Femur (tissue), 1 donor: ENCODE measurements at regions not wholly inside any gene's neighbourhood (a gene's known extent, or its start where the extent isn't known, plus 50 kb on each side); places are given as distances from the start of the nearest gene placed in this dataset.

Experiments used
- DNase-seq: peaks from one replicate; pipeline ENCODE4 v3.0.0-alpha.2; 2017

- DNase-seq = no peak
These were observed 1119.7 kb downstream of the VRK1 start for GRCh38 chr14:97916669-97917568.

GRCh38 chr14:97920201-97920600, 1123.0 kb downstream of the VRK1 start:
- DNase-seq = no peak

- no peak for DNase-seq
These were observed 1124.1 kb downstream of the VRK1 start for GRCh38 chr14:97921296-97921695.

GRCh38 chr14:97924922-97925613, 1127.9 kb downstream of the VRK1 start:
- DNase-seq = no peak

- peak; percentile 26 for DNase-seq
These were observed 1133.0 kb downstream of the VRK1 start for GRCh38 chr14:97930166-97930565.

- DNase-seq = no peak
These were observed 1134.1 kb downstream of the VRK1 start for GRCh38 chr14:97931273-97931672.

- DNase-seq = no peak
These were observed 1145.7 kb downstream of the VRK1 start for GRCh38 chr14:97942921-97943320.

- no peak for DNase-seq
These were observed 1146.4 kb downstream of the VRK1 start for GRCh38 chr14:97943619-97944018.

GRCh38 chr14:97944380-97944779, 1147.2 kb downstream of the VRK1 start:
- no peak for DNase-seq

- DNase-seq = no peak
These were observed 1148.4 kb downstream of the VRK1 start for GRCh38 chr14:97945631-97946030.

- DNase-seq = no peak
These were observed 1149.1 kb downstream of the VRK1 start for GRCh38 chr14:97946240-97946639.

GRCh38 chr14:97946641-97947040, 1149.5 kb downstream of the VRK1 start:
- DNase-seq = no peak

- peak; percentile 38 for DNase-seq
These were observed 1151.7 kb downstream of the VRK1 start for GRCh38 chr14:97948841-97949240.

GRCh38 chr14:97956581-97957340, 1159.6 kb downstream of the VRK1 start:
- no peak for DNase-seq

GRCh38 chr14:97959251-97959650, 1162.1 kb downstream of the VRK1 start:
- DNase-seq = no peak

- DNase-seq = no peak
These were observed 1163.3 kb downstream of the VRK1 start for GRCh38 chr14:97960436-97960835.

- no peak for DNase-seq
These were observed 1173.0 kb downstream of the VRK1 start for GRCh38 chr14:97970222-97970621.

- no peak for DNase-seq
These were observed 1178.0 kb downstream of the VRK1 start for GRCh38 chr14:97975216-97975615.

GRCh38 chr14:97975962-97976361, 1178.8 kb downstream of the VRK1 start:
- no peak for DNase-seq

GRCh38 chr14:97976861-97977260, 1179.7 kb downstream of the VRK1 start:
- no peak for DNase-seq

GRCh38 chr14:97977651-97978261, 1180.6 kb downstream of the VRK1 start:
- peak; percentile 84 for DNase-seq

GRCh38 chr14:97978341-97978740, 1181.2 kb downstream of the VRK1 start:
- peak; percentile 81 for DNase-seq

GRCh38 chr14:97993508-97994019, 1196.4 kb downstream of the VRK1 start:
- no peak for DNase-seq
